ENCODE measurements at regions not wholly inside any gene's neighbourhood (a gene's known extent, or its start where the extent isn't known, plus 50 kb on each side); places are given as distances from the start of the nearest gene placed in this dataset.

DNA sequence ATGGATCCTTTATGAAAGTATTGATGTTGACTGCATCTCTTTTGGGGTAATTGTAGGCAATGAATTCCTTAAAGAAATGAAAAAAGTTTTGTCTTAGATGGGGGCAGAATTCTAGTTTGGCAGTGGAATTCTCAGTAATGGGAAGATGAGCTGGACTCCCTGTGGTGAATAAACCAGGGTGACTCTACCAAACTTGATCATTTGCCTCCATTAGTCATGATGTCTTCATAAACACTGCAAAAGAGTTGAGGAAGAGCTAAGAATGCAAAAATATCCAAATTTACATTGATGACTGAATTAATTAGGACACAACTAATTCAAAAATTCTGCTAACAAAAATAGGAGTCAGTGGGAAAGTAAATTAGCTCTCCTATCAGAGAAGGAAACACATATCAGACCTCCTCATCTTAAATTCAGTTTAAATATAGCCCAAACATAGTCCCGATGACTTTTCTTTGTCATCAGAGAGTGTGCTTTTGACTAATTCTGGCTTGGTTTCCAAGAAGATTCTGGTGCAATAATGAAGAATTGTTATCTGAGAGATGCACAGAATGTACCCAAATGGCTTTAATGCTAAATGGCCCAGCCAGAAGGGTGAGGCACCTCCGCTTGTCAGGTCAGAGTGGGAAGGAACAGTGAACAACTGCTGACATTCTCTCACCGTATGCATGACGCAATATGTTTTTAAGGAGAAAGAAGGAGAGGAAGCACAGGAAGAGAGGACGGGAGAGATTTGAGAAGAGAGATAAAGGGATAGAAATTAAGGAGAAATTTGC is 525.1 kb downstream of the LMO4 start:
- TF ChIP-seq CTCF (IDR thresholded peaks at IDR 0.05) = no peak
- peaks cover 16% of the 10 kb centered on the region for H3K4me1 Mint-ChIP-seq (ENCODE audit: low read depth)
- H3K36me3 Mint-ChIP-seq (ENCODE audit: low read depth) = no peaks in the 10 kb centered on the region
- no peaks in the 10 kb centered on the region for H3K27me3 Mint-ChIP-seq (ENCODE audit: insufficient read depth)
- H3K9me3 Mint-ChIP-seq = no peaks in the 10 kb centered on the region
- peak; percentile 28 for DNase-seq
- peak overlapping the region; percentile 57 for H3K27ac Mint-ChIP-seq
- peak overlapping the region; percentile 66 for H3K4me3 Mint-ChIP-seq

DNA sequence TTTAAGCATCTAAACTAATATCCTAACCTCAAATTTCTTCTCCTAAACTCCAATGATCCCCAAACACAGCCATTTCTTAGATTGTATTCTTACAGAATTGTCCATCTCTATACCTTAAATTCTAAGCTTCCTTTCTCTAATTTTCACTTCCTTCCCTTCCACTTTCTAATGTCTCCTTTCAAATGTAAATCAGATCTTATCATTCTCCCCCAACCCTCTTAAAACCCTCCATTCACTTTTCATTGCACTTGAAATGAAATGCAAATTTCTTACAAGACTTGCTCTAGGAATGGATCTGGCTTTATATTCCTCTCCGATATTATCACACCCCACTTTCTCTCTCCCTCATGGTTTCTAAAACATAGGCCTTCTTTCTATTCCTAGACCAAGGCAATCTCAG is 534.6 kb downstream of the LMO4 start:
- Mint-ChIP-seq H3K27me3 (ENCODE audit: insufficient read depth) (no peaks in the 10 kb centered on the region), H3K4me1 (ENCODE audit: low read depth) (no peaks in the 10 kb centered on the region; the same call in 1 of the 2 replicates), H3K36me3 (ENCODE audit: low read depth) (no peaks in the 10 kb centered on the region), H3K27ac (no peak overlapping the region), H3K4me3 (no peak overlapping the region), H3K9me3 (no peaks in the 10 kb centered on the region; the same call in 1 of the 2 replicates)
- TF ChIP-seq CTCF (IDR thresholded peaks at IDR 0.05) = no peak
- DNase-seq = no peak

DNA sequence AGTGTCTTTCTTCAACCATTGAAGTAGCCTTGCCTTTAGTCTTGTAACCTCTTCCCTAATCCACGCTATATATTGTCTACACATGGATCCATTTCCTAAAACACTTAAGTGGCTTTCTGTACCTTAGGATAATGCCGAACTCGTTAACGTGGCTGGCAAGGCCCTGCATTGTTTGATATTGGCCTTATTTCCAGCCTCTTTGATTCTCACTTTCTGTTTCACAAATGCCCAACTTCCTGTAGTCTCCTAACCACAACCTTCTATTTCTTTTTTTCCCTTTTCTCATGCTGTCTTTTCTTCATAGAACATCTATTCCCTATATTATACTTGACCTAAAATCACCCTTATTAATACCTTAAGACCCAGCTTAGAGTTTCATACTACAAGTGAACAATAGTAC is 536.0 kb downstream of the LMO4 start:
- TF ChIP-seq CTCF (IDR thresholded peaks at IDR 0.05) = no peak
- no peaks in the 10 kb centered on the region for H3K27me3 Mint-ChIP-seq (ENCODE audit: insufficient read depth)
- no peak overlapping the region for H3K27ac Mint-ChIP-seq
- no peak for DNase-seq
- no peaks in the 10 kb centered on the region for H3K36me3 Mint-ChIP-seq (ENCODE audit: low read depth)
- no peak overlapping the region for H3K4me3 Mint-ChIP-seq
- peaks cover 10% of the 10 kb centered on the region for H3K4me1 Mint-ChIP-seq (ENCODE audit: low read depth)
- H3K9me3 Mint-ChIP-seq = no peaks in the 10 kb centered on the region; the same call in 1 of the 2 replicates

DNA sequence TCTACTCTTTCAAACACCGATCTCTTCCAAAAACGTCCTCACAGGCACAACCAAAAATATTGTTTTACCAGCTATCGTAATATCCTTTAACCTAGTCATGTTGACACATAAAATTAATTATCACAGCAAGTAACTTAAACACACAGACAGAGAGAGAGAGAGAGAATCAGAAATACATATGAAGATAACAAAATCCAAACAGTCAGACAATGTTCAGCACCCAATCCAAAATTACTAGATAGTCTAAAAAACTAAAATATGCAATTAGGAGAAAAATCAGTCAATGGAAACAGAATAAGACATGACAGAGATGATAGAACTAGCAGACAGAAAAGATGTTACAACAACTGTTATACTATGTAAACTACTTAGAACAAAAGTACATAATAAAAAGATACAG is 537.7 kb downstream of the LMO4 start:
- H3K27ac Mint-ChIP-seq = no peak overlapping the region
- TF ChIP-seq CTCF (IDR thresholded peaks at IDR 0.05) = no peak
- peaks cover 17% of the 10 kb centered on the region for H3K4me1 Mint-ChIP-seq (ENCODE audit: low read depth)
- no peaks in the 10 kb centered on the region; the same call in 1 of the 2 replicates for H3K9me3 Mint-ChIP-seq
- DNase-seq = no peak
- no peak overlapping the region for H3K4me3 Mint-ChIP-seq
- H3K36me3 Mint-ChIP-seq (ENCODE audit: low read depth) = no peaks in the 10 kb centered on the region
- no peaks in the 10 kb centered on the region for H3K27me3 Mint-ChIP-seq (ENCODE audit: insufficient read depth)

- H3K36me3 Mint-ChIP-seq (ENCODE audit: low read depth) = no peaks in the 10 kb centered on the region
- H3K27ac Mint-ChIP-seq = no peak overlapping the region
- no peaks in the 10 kb centered on the region for H3K27me3 Mint-ChIP-seq (ENCODE audit: insufficient read depth)
- H3K4me3 Mint-ChIP-seq = no peak overlapping the region
- no peaks in the 10 kb centered on the region; the same call in 1 of the 2 replicates for H3K9me3 Mint-ChIP-seq
- DNase-seq = no peak
- H3K4me1 Mint-ChIP-seq (ENCODE audit: low read depth) = peaks cover 17% of the 10 kb centered on the region
- TF ChIP-seq CTCF (IDR thresholded peaks at IDR 0.05) = no peak
These were observed 538.9 kb downstream of the LMO4 start for GRCh38 chr1:87867626-87868025.
